NCI-H345 (cell line): ENCODE measurements at regions not wholly inside any gene's neighbourhood (a gene's known extent, or its start where the extent isn't known, plus 50 kb on each side); places are given as distances from the start of the nearest gene placed in this dataset.
"Not testable (repeated sequence)": the region's sequence is repeated elsewhere in the genome, so short reads cannot be mapped to it uniquely, and the experiment has no call there.

Experiments
- DNase-seq: peaks from one replicate; lab custom pipeline; 2025; lab: John Stamatoyannopoulos, UW

- no peak for DNase-seq
Observed at GRCh38 chr2:212913640-212914306, 237.6 kb downstream of the IKZF2 start.

- DNase-seq: peak; percentile 70
Observed at GRCh38 chr2:212912445-212913103, 238.8 kb downstream of the IKZF2 start.

- DNase-seq: no peak
Observed at GRCh38 chr2:212911011-212911410, 240.4 kb downstream of the IKZF2 start.

GRCh38 chr2:212908682-212909435 lies 242.6 kb downstream of the IKZF2 start:
- DNase-seq: no peak

- no peak for DNase-seq
Observed at GRCh38 chr2:212908031-212908430, 243.4 kb downstream of the IKZF2 start.

- no peak for DNase-seq
Observed at GRCh38 chr2:212906620-212907019, 244.8 kb downstream of the IKZF2 start.

- DNase-seq: peak; percentile 29
Observed at GRCh38 chr2:212905640-212906201, 245.7 kb downstream of the IKZF2 start.

- no peak for DNase-seq
Observed at GRCh38 chr2:212904646-212905045, 246.8 kb downstream of the IKZF2 start.

- DNase-seq: no peak
Observed at GRCh38 chr2:212903413-212903812, 248.0 kb downstream of the IKZF2 start.

GRCh38 chr2:212902421-212902820 lies 249.0 kb downstream of the IKZF2 start:
- DNase-seq: no peak

GRCh38 chr2:212901604-212902275 lies 249.7 kb downstream of the IKZF2 start:
- DNase-seq: no peak

GRCh38 chr2:212900715-212901114 lies 250.7 kb downstream of the IKZF2 start:
- DNase-seq: no peak

GRCh38 chr2:212898011-212898410 lies 253.4 kb downstream of the IKZF2 start:
- no peak for DNase-seq

GRCh38 chr2:212897296-212897695 lies 254.1 kb downstream of the IKZF2 start:
- DNase-seq: no peak

- no peak for DNase-seq
Observed at GRCh38 chr2:212894026-212894425, 257.4 kb downstream of the IKZF2 start.

GRCh38 chr2:212893216-212893615 lies 258.2 kb downstream of the IKZF2 start:
- no peak for DNase-seq

GRCh38 chr2:212892193-212892592 lies 259.2 kb downstream of the IKZF2 start:
- peak; percentile 10 for DNase-seq

- no peak for DNase-seq
Observed at GRCh38 chr2:212891580-212891979, 259.8 kb downstream of the IKZF2 start.

GRCh38 chr2:212882626-212883025 lies 268.8 kb downstream of the IKZF2 start:
- no peak for DNase-seq

GRCh38 chr2:212876556-212876955 lies 274.9 kb downstream of the IKZF2 start:
- not testable (repeated sequence) for DNase-seq

- DNase-seq: not testable (repeated sequence)
Observed at GRCh38 chr2:212875950-212876349, 275.5 kb downstream of the IKZF2 start.

- no peak for DNase-seq
Observed at GRCh38 chr2:212873256-212873655, 278.2 kb downstream of the IKZF2 start.
